IPS-18a (cell line): ENCODE measurements at regions not wholly inside any gene's neighbourhood (a gene's known extent, or its start where the extent isn't known, plus 50 kb on each side); places are given as distances from the start of the nearest gene placed in this dataset.

ENCODE experiments used
- H3K27ac ChIP-seq: one replicate; pipeline ENCODE4 v1.5.1; 2013; ENCODE audit warnings: low read length
- H3K27me3 ChIP-seq: one replicate; pipeline ENCODE4 v1.6.1; 2013; ENCODE audit warnings: mild to moderate bottlenecking, low read length; ENCODE audit not compliant: control insufficient read depth, insufficient read depth
- H3K36me3 ChIP-seq: one replicate; pipeline ENCODE4 v1.6.1; 2013; ENCODE audit warnings: low read depth, low read length; ENCODE audit not compliant: control insufficient read depth
- H3K4me1 ChIP-seq: one replicate; pipeline ENCODE4 v1.6.1; 2013; ENCODE audit warnings: low read depth, low read length; ENCODE audit not compliant: control insufficient read depth
- H3K4me3 ChIP-seq: one replicate; pipeline ENCODE4 v1.5.1; 2013; ENCODE audit warnings: low read length
- H3K9ac ChIP-seq: one replicate; pipeline ENCODE4 v1.6.1; 2013; ENCODE audit warnings: mild to moderate bottlenecking, low read length, moderate library complexity
- H3K9me3 ChIP-seq: one replicate; pipeline ENCODE4 v1.6.1; 2013; ENCODE audit warnings: low read depth, low read length; ENCODE audit not compliant: control insufficient read depth

GRCh38 chr1:88398338-88398737, 285.7 kb upstream of the PKN2 start:
- H3K4me1 ChIP-seq = peaks cover 11% of the 10 kb centered on the region
- no peak overlapping the region for H3K4me3 ChIP-seq
- no peak overlapping the region for H3K27ac ChIP-seq
- H3K9ac ChIP-seq = no peak overlapping the region
- no peaks in the 10 kb centered on the region for H3K9me3 ChIP-seq
- no peaks in the 10 kb centered on the region for H3K27me3 ChIP-seq
- H3K36me3 ChIP-seq = no peaks in the 10 kb centered on the region

- Histone ChIP-seq H3K4me1 (peaks cover 22% of the 10 kb centered on the region), H3K9me3 (no peaks in the 10 kb centered on the region), H3K4me3 (no peak overlapping the region), H3K36me3 (no peaks in the 10 kb centered on the region), H3K9ac (no peak overlapping the region), H3K27ac (no peak overlapping the region), H3K27me3 (no peaks in the 10 kb centered on the region)
Measured at GRCh38 chr1:88399690-88400089, 284.4 kb upstream of the PKN2 start.

- no peak overlapping the region for H3K4me3 ChIP-seq
- no peaks in the 10 kb centered on the region for H3K27me3 ChIP-seq
- no peak overlapping the region for H3K9ac ChIP-seq
- H3K4me1 ChIP-seq = peaks cover 26% of the 10 kb centered on the region
- H3K27ac ChIP-seq = no peak overlapping the region
- no peaks in the 10 kb centered on the region for H3K36me3 ChIP-seq
- no peaks in the 10 kb centered on the region for H3K9me3 ChIP-seq
Measured at GRCh38 chr1:88401313-88401712, 282.8 kb upstream of the PKN2 start.

- H3K9ac ChIP-seq = no peak overlapping the region
- H3K27me3 ChIP-seq = no peaks in the 10 kb centered on the region
- peaks cover 4% of the 10 kb centered on the region for H3K9me3 ChIP-seq
Measured at GRCh38 chr1:88404582-88404981, 279.5 kb upstream of the PKN2 start.

GRCh38 chr1:88407248-88407647, 276.8 kb upstream of the PKN2 start:
- Histone ChIP-seq H3K9me3 (peaks cover 4% of the 10 kb centered on the region), H3K27ac (no peak overlapping the region), H3K4me3 (no peak overlapping the region), H3K9ac (no peak overlapping the region), H3K36me3 (no peaks in the 10 kb centered on the region), H3K4me1 (peaks cover 24% of the 10 kb centered on the region), H3K27me3 (no peaks in the 10 kb centered on the region)

More at GRCh38 chr1:88404582-88404981, 279.5 kb upstream of the PKN2 start:
- H3K36me3 ChIP-seq = no peaks in the 10 kb centered on the region
- peak overlapping the region; percentile 21 for H3K4me3 ChIP-seq
- H3K4me1 ChIP-seq = peaks cover 26% of the 10 kb centered on the region
- H3K27ac ChIP-seq = peak overlapping the region; percentile 32

DNA sequence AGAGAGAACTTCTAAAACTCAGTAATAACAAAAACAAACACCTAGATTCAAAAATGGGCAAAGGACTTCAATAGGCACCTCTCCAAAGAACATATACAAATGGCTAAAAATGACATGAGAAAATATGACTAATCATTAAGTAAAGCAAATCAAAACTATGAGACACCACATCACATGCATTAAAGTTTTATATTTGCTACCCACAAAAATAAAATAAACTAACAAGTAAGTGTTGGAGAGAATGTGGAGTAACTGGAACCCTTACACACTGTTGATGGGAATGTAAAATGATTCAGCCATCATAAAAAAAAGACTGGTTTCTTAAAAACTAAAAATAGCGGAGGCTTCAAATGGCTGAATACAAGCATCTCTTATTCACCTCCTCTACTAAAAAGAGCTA, 262.1 kb upstream of the PKN2 start:
- Histone ChIP-seq H3K27me3 (no peaks in the 10 kb centered on the region), H3K9me3 (peaks cover 3% of the 10 kb centered on the region), H3K36me3 (no peaks in the 10 kb centered on the region), H3K4me1 (no peaks in the 10 kb centered on the region), H3K9ac (no peak overlapping the region), H3K4me3 (no peak overlapping the region), H3K27ac (no peak overlapping the region)

GRCh38 chr1:88433556-88433955, 250.5 kb upstream of the PKN2 start:
- Histone ChIP-seq H3K4me1 (no peaks in the 10 kb centered on the region), H3K9me3 (peaks cover 5% of the 10 kb centered on the region), H3K36me3 (no peaks in the 10 kb centered on the region), H3K27me3 (no peaks in the 10 kb centered on the region), H3K27ac (no peak overlapping the region), H3K9ac (no peak overlapping the region), H3K4me3 (no peak overlapping the region)

- H3K9ac ChIP-seq = no peak overlapping the region
- H3K27ac ChIP-seq = no peak overlapping the region
- H3K4me3 ChIP-seq = no peak overlapping the region
- H3K4me1 ChIP-seq = no peaks in the 10 kb centered on the region
- H3K36me3 ChIP-seq = no peaks in the 10 kb centered on the region
- peaks cover 5% of the 10 kb centered on the region for H3K9me3 ChIP-seq
- H3K27me3 ChIP-seq = no peaks in the 10 kb centered on the region
Measured at GRCh38 chr1:88434836-88435235, 249.2 kb upstream of the PKN2 start.

- Histone ChIP-seq H3K4me3 (no peak overlapping the region), H3K27ac (no peak overlapping the region), H3K4me1 (no peaks in the 10 kb centered on the region)
Measured at GRCh38 chr1:88441022-88441421, 243.1 kb upstream of the PKN2 start.

DNA sequence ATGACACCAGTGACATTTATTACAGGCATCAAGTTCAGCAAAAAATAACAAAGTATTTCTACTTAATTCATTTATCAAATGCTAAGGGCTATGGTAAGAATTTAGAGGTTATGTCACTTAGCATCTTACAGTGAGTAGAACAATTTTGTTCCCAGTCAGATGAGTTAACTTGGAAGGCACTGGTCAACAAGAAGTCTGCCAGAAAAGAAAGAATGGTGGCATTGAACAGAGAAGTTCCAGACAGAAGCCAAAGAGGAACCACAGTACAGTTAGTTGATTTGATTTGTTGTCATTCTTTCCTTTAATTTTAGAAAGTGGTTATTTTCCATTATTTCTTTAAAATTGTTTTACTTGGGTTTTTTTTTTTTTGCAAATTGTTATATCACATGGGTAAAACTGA, 232.2 kb upstream of the PKN2 start:
- H3K36me3 ChIP-seq = no peaks in the 10 kb centered on the region
- no peak overlapping the region for H3K4me3 ChIP-seq
- no peak overlapping the region for H3K9ac ChIP-seq
- no peaks in the 10 kb centered on the region for H3K9me3 ChIP-seq
- no peaks in the 10 kb centered on the region for H3K27me3 ChIP-seq
- peaks cover 18% of the 10 kb centered on the region for H3K4me1 ChIP-seq
- H3K27ac ChIP-seq = no peak overlapping the region

More at GRCh38 chr1:88441022-88441421, 243.1 kb upstream of the PKN2 start:
- Histone ChIP-seq H3K36me3 (no peaks in the 10 kb centered on the region), H3K9me3 (peaks cover 5% of the 10 kb centered on the region), H3K27me3 (no peaks in the 10 kb centered on the region), H3K9ac (no peak overlapping the region)

DNA sequence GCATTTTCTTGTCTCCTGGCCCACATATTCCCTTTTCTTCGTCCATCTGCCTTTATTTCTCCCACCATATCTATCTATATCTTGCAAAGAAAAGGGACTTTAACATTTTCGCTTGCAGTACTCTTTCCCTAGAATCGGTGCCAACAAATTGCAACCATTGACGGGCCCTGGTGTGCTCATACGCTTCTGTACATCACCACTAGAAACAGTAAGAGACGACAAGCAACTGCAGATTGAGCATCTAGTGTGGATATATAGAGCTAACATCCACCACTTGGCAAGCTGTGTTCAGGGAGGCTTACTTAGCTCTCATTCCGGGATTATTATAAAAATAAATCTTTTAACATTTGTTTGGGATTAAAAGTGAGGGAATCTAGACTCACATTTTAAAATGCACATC, 230.8 kb upstream of the PKN2 start:
- H3K9ac ChIP-seq = no peak overlapping the region
- H3K36me3 ChIP-seq = no peaks in the 10 kb centered on the region
- H3K9me3 ChIP-seq = no peaks in the 10 kb centered on the region
- H3K4me3 ChIP-seq = no peak overlapping the region
- H3K27ac ChIP-seq = no peak overlapping the region
- peaks cover 18% of the 10 kb centered on the region for H3K4me1 ChIP-seq
- no peaks in the 10 kb centered on the region for H3K27me3 ChIP-seq

DNA sequence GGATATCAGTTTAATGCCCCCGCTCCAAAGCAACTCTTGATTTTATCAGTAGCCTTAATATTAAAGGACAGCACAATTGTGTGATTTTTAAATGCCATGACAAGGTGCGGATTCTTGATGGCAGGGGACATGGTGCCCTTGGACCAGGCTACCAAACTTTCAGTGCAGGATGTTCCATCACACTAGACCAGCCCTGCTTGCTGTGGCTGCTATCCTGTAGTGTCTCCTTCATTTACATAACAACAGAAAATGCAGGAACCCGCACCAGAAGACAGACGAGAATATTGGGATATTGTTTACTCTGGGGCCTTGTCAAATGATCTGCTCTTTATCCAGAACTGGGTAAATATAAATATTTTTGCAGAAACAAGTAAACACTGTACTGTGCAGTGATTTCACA, 229.3 kb upstream of the PKN2 start:
- H3K27me3 ChIP-seq = no peaks in the 10 kb centered on the region
- peaks cover 18% of the 10 kb centered on the region for H3K4me1 ChIP-seq
- H3K36me3 ChIP-seq = no peaks in the 10 kb centered on the region
- no peak overlapping the region for H3K4me3 ChIP-seq
- H3K9ac ChIP-seq = no peak overlapping the region
- no peak overlapping the region for H3K27ac ChIP-seq
- no peaks in the 10 kb centered on the region for H3K9me3 ChIP-seq
